DND-41 (cell line): ENCODE measurements at regions not wholly inside any gene's neighbourhood (a gene's known extent, or its start where the extent isn't known, plus 50 kb on each side); places are given as distances from the start of the nearest gene placed in this dataset.

Experiments
- ATAC-seq: fragments of 200-7000 bp; cut with Tn5 transposase; 3 replicates; pipeline ENCODE4 v1.9.1; 2021; ENCODE audit warnings: low read depth; ENCODE audit not compliant: insufficient read depth
- DNase-seq: peaks from one replicate; pipeline ENCODE4 v3.0.0-alpha.2; 2020
- H2AFZ ChIP-seq: 2 replicates; pipeline ENCODE4 v1.6.0; 2012; ENCODE audit warnings: low read depth, low read length
- H3K27ac ChIP-seq: 2 replicates; pipeline ENCODE4 v1.5.1; 2012; ENCODE audit warnings: low read length, inconsistent platforms
- H3K27me3 ChIP-seq: fragments of 200-600 bp; sonication (generic); 2 replicates; pipeline ENCODE4 v1.6.0; 2012; ENCODE audit warnings: low read length, mild to moderate bottlenecking, inconsistent platforms; ENCODE audit not compliant: insufficient read depth, poor library complexity
- H3K36me3 ChIP-seq: 2 replicates; pipeline ENCODE4 v1.5.1; 2012; ENCODE audit warnings: low read length, inconsistent platforms; ENCODE audit not compliant: insufficient read depth
- H3K4me1 ChIP-seq: 2 replicates; pipeline ENCODE4 v1.5.1; 2012; ENCODE audit warnings: mild to moderate bottlenecking, low read length; ENCODE audit not compliant: insufficient read depth
- H3K4me2 ChIP-seq: 2 replicates; pipeline ENCODE4 v1.6.0; 2012; ENCODE audit warnings: mild to moderate bottlenecking, moderate library complexity, low read length, inconsistent platforms; ENCODE audit not compliant: insufficient read depth
- H3K4me3 ChIP-seq, 2 experiments: fragments of 200-600 bp in 1 of 2; shearing (Covaris generic) in 1 of 2; 2 replicates each; pipeline ENCODE4 v1.5.1; 2012 to 2016; ENCODE audit warnings: inconsistent platforms in 2 of 2, low read length in 2 of 2, mild to moderate bottlenecking in 2 of 2, low read depth in 1 of 2, moderate library complexity in 1 of 2
- H3K79me2 ChIP-seq: 2 replicates; pipeline ENCODE4 v1.6.0; 2012; ENCODE audit warnings: low read length, inconsistent platforms; ENCODE audit not compliant: insufficient read depth
- H3K9ac ChIP-seq: 2 replicates; pipeline ENCODE4 v1.6.0; 2012; ENCODE audit warnings: low read depth, mild to moderate bottlenecking, inconsistent platforms, low read length, moderate library complexity
- H3K9me3 ChIP-seq: 2 replicates; pipeline ENCODE4 v1.5.1; 2012; ENCODE audit warnings: low read length, moderate library complexity, mild to moderate bottlenecking, inconsistent platforms; ENCODE audit not compliant: insufficient read depth, severe bottlenecking
- H4K20me1 ChIP-seq: 2 replicates; pipeline ENCODE4 v1.6.0; 2012; ENCODE audit warnings: low read length; ENCODE audit not compliant: insufficient read depth
- CTCF ChIP-seq: IDR thresholded peaks from 2 replicates; pipeline ENCODE4 v1.5.1; 2012; ENCODE audit warnings: borderline replicate concordance, low read length, moderate library complexity, mild to moderate bottlenecking; ENCODE audit not compliant: poor library complexity, severe bottlenecking; ENCODE audit errors: extremely low read depth
- EZH2 ChIP-seq: IDR thresholded peaks from 3 replicates; pipeline ENCODE4 v1.6.1; 2012; ENCODE audit warnings: borderline replicate concordance, low read depth, mild to moderate bottlenecking, moderate library complexity, low read length, inconsistent platforms; ENCODE audit not compliant: severe bottlenecking

- Histone ChIP-seq H3K27ac (no peak overlapping the region), H3K9me3 (no peaks in the 10 kb centered on the region), H2AFZ (no peak overlapping the region), H3K9ac (no peak overlapping the region), H3K4me2 (no peak overlapping the region), H3K4me3 (no peak overlapping the region), H3K79me2 (no peaks in the 10 kb centered on the region), H3K4me1 (no peaks in the 10 kb centered on the region), H4K20me1 (no peaks in the 10 kb centered on the region; the same call in 1 of the 2 replicates), H3K27me3 (peaks cover 5% of the 10 kb centered on the region), H3K36me3 (no peaks in the 10 kb centered on the region)
- TF ChIP-seq EZH2 (no peak), CTCF (no peak)
- ATAC-seq (no peak), DNase-seq (no peak)
Observed at GRCh38 chr11:116596346-116597260, 176.2 kb downstream of the BUD13 start.

DNA sequence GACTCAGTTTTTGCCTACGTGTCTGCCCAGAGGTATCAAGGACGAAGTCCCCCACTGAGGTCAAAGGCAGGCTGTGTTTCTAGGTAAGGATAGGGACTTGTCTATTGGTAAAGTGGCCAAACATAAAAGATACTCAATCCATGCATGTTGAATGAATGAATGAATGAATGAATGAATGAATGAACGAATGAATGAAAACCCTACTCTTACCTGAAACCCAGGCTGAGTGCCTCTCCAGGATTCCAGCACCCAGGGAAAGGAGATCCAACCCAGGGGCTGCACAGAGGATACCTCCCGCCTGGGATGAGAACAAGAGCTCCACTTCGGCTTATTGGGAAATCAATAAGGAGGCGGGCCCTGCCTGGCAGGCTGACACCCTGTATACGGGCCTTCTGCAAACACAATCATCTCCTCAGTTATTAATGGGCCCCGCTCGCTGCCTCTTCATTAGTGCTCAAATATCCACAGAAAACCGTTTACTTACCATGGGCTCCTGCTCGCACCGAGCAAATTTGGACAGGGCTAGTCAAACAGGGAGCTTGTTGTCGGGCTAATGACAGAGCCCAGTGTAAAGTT, 177.4 kb downstream of the BUD13 start:
- DNase-seq = no peak

DNA sequence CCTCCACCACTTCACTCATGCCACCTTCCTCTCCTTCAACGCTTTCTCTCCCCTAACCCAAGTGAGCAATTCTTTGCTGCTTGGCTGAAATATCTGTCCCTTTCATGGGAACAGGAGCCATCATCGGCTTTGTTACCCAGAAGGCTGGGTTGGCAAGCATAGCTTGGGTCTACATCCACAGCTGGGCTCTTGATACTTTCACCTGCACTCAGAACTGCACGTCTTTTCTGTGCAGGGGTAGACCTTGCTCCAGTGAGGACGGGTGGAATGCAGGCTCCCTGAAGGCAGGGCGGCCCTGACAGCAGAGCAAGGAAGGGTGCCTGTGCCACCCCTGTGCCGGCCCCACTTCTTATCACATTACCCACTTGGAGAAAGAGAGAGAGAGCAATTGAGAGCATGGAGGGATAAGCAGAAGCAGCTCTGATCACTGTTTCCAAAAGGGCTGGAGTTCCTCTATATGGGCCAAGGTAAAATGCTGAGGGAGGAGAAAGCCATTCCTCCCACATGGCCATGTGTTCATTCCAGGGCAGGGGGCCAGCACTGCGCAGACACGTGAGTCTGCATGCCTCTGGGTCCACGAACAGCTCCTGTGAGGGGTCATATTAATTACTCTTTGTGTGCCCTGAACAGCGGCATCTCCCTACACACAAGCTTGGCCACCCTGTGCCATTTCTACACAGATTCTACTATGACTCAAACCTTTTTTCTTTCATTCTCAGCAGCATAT, 181.8 kb downstream of the BUD13 start:
- Histone ChIP-seq H3K4me1 (no peaks in the 10 kb centered on the region), H3K9me3 (no peaks in the 10 kb centered on the region), H3K36me3 (no peaks in the 10 kb centered on the region), H4K20me1 (no peaks in the 10 kb centered on the region; the same call in 1 of the 2 replicates), H2AFZ (no peak overlapping the region), H3K4me3 (no peak overlapping the region), H3K9ac (no peak overlapping the region), H3K79me2 (no peaks in the 10 kb centered on the region), H3K27ac (no peak overlapping the region), H3K27me3 (peaks cover 12% of the 10 kb centered on the region), H3K4me2 (no peak overlapping the region)
- no peak for ATAC-seq
- DNase-seq = no peak
- TF ChIP-seq CTCF = no peak
- TF ChIP-seq EZH2 = no peak

More for the DNA sequence above, 177.4 kb downstream of the BUD13 start:
- Histone ChIP-seq H3K27me3 (peaks cover 5% of the 10 kb centered on the region), H4K20me1 (no peaks in the 10 kb centered on the region; the same call in 1 of the 2 replicates), H3K9ac (no peak overlapping the region), H3K9me3 (no peaks in the 10 kb centered on the region), H3K4me2 (no peak overlapping the region), H3K4me1 (no peaks in the 10 kb centered on the region), H3K4me3 (no peak overlapping the region), H3K79me2 (no peaks in the 10 kb centered on the region), H3K36me3 (no peaks in the 10 kb centered on the region), H3K27ac (no peak overlapping the region), H2AFZ (no peak overlapping the region)
- TF ChIP-seq CTCF = no peak
- TF ChIP-seq EZH2 = no peak
- ATAC-seq = no peak
